ENCODE measurements at regions not wholly inside any gene's neighbourhood (a gene's known extent, or its start where the extent isn't known, plus 50 kb on each side); places are given as distances from the start of the nearest gene placed in this dataset.

DNA sequence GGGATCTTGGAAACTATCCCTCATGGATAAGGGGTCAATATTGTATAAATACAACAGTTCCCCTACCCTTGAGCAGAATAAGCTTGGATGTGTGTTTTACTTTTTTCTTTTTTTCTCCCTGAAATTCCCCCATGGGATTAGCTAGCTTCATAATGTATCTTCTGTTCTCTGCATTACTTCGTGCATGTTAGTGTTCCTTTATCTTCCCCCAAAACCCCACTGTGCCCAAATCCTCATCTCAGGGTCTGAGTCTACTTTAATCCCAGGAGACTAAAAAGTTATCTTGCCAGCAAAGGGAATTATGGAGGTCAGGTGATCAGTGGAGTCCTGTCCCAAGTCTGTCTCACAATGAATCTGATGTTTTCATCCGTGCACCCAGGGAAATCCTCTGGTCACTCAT, 217.5 kb upstream of the CNTNAP4 start:
- no peak for TF ChIP-seq POLR2A (IDR thresholded peaks at IDR 0.05)
- TF ChIP-seq, protein P1, sequence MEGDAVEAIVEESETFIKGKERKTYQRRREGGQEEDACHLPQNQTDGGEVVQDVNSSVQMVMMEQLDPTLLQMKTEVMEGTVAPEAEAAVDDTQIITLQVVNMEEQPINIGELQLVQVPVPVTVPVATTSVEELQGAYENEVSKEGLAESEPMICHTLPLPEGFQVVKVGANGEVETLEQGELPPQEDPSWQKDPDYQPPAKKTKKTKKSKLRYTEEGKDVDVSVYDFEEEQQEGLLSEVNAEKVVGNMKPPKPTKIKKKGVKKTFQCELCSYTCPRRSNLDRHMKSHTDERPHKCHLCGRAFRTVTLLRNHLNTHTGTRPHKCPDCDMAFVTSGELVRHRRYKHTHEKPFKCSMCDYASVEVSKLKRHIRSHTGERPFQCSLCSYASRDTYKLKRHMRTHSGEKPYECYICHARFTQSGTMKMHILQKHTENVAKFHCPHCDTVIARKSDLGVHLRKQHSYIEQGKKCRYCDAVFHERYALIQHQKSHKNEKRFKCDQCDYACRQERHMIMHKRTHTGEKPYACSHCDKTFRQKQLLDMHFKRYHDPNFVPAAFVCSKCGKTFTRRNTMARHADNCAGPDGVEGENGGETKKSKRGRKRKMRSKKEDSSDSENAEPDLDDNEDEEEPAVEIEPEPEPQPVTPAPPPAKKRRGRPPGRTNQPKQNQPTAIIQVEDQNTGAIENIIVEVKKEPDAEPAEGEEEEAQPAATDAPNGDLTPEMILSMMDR (IDR thresholded peaks at IDR 0.05): no peak
